HG03442 (cell line): ENCODE measurements at regions not wholly inside any gene's neighbourhood (a gene's known extent, or its start where the extent isn't known, plus 50 kb on each side); places are given as distances from the start of the nearest gene placed in this dataset.

Experiments used
- ATAC-seq: cut with Tn5 transposase; IDR thresholded peaks from one replicate; pipeline ENCODE4 v1.9.1; 2021; ENCODE audit warnings: mild to moderate bottlenecking, moderate library complexity; ENCODE audit not compliant: unreplicated experiment

DNA sequence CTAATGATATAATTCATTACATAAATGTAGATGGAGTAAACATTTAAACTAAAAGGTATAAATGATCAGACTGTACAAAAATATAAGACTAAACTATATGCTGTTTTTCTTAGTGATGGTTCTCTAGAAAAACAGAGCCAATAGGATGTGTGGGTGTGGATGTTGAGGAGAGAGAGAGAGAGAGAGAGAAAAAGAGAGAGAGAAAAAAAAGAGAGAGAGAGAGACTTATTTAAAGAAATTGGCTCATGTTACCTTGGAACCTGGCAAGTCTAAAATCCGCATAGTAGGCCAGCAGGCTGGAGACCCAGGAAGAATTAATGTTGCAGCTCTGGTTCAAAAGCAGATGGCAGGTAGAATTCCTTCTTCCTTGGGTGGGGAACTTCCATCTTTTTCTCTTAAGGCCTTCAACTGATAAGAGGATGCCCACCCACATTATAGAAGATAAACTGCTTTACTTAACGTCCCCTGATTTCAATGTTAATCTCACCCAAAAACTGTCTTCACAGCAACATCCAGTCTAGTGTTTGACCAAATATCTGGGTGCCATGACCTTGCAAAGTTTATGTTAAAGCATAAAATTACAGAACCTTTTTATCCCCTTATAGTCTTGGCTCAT is 74.3 kb upstream of the KCNJ15 start:
- ATAC-seq = no peak

DNA sequence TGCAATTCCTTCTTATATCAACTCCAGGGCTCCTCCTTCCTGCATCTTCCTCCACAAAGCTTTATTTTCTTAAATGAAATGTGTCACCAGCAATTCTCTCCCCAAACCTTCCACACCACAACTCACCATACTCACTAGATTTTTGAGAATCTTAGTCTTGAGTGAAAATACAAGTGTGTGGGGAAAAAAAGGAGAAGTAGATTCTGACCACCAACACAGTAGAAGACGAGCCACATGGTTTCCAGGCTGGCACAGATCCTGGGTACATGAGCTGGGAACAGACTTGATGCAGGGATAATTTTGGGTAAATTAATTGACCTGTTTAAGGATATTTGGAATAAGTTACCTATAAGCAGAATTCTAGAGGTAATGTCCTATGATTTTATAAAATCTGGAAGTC is 72.8 kb upstream of the KCNJ15 start:
- no peak for ATAC-seq

GRCh38 chr21:38186661-38187270 is 70.0 kb upstream of the KCNJ15 start:
- no peak for ATAC-seq

DNA sequence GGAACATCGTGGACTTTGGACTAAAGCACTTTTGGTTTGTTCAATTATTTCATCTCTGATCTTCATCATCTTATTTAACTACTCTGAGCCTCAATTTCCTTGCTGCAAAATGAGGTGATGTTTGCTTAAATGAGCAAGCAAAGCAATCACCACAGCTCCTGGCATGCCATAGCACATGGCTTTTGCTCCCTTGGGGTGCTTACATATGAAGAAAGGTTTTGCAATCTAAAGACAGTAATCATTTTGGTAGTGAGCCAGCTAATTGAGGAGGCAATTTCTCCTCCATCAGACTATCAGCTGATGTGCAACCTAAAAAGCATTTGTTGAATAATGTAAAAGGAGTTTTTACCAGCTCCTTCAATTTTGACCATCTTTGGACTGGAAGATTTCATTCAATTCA is 68.8 kb upstream of the KCNJ15 start:
- no peak for ATAC-seq

DNA sequence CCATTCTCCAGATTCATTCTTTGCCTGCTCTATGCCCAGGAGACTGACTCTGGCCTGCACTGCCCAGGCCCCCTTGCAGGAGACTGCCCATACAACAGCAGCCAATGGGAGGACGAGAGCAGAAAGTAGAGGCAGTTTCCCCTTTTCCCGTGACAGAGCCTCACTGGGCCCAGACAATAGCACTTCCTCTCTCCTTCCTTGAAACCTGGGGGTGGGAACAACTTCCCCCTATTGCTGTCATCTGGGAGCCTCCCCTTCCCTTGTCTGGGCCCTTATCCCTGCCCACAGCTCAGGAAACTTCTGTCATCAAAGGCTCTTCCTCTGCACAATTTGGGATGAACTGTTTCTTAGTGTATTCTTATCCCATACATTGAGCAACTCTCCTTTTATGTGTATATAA is 60.8 kb upstream of the KCNJ15 start:
- no peak for ATAC-seq

DNA sequence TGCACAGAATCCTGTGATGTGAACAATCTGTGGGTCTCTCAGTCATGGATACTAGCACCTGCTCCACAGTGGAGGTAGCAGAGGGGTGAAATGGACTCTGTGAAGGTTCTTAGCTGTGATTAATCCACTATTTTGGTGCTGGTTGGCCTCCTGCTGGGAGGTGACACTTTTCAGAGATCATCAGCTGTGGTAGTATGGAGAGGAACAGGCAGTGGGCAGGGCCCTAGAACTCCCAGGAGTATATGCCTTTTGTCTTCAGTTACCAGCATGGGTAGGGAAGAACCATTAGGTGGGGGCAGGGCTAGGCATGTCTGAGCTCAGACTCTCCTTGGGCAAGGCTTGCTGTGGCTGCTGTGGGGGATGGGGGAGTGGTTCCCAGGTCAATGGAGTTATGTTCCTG is 54.0 kb upstream of the KCNJ15 start:
- no peak for ATAC-seq

GRCh38 chr21:38203229-38203628 is 53.6 kb upstream of the KCNJ15 start:
- no peak for ATAC-seq

DNA sequence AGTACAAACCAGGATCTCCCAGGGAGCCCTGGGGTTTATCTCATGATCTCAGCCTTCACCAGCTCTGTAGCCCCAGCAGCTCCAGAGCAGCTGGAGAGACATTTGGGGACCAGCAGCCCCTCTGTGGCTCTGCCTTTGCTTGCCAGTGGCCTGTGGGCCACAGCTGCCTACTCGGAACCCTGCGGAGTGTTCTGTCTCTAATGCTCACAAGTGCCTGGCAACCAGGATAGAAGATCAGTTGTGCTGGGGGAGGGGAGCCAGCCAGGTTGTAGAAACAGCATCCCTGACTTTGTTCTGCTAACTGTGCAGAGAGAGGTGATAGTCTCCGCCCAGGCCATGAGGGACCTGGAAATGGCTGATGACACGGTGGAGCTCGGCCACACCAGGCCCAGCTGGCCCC is 50.9 kb upstream of the KCNJ15 start:
- no peak for ATAC-seq

DNA sequence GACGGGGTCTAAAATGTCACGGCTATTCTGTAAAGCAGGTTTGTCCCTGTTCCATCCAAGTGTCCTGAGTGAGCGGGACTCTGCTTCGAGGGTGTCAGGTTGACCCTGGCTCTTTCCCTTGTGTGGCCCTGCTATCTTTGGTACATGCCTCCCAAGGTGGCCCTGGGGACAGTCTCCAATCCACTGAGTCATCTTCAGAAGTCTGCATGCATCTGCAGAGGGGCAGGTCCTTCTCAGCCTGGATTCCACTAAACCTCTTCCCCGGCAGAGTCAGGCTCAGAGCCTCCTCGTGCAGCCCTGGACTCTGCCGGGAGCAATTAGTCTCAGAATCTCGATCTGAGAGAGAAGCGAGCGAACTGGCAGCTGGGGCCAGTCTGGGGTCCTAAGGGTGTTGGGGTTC is 50.1 kb upstream of the KCNJ15 start:
- no peak for ATAC-seq
